GM18868 (cell line): ENCODE measurements at regions not wholly inside any gene's neighbourhood (a gene's known extent, or its start where the extent isn't known, plus 50 kb on each side); places are given as distances from the start of the nearest gene placed in this dataset.

Experiments
- ATAC-seq: cut with Tn5 transposase; IDR thresholded peaks from one replicate; pipeline ENCODE4 v1.9.1; 2021; ENCODE audit warnings: mild to moderate bottlenecking, moderate library complexity; ENCODE audit not compliant: unreplicated experiment

DNA sequence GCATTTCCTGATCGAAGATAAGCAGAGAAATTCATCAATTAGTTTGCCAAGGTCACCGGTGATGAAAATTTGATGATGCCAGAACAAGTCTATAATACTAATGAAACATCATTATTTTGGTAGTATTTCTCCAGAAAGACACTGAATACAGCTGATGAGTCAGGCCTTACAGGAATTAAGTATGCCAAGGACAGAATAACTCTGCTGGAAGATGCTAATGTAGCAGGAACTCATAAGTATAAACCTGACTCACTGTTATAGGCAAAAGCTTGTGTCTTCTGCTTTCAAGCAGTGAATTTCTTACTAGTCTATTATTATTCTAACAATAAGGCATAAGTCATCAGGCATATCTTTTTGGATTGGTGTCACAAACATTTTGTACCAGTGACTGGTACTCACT lies 1825.1 kb upstream of the IGFBP7 start:
- ATAC-seq: no peak

DNA sequence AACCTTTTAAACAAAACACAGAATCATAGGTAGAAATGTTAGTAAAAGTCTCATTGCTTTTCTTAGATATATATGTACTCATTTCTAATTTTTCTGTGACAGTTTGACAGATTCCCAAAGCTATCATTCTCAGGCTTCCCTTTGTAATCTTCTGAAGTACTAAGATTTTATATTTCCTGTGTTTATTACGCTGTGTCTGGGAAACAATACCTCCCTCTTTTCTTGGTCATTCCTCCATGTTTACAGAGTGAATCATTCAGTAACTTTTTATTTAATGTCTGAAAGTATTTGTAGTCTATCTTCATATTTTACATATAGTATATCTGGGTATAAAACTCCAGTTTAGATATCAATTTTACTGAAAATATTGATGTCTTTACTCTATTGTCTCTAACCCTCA lies 1826.3 kb upstream of the IGFBP7 start:
- no peak for ATAC-seq

DNA sequence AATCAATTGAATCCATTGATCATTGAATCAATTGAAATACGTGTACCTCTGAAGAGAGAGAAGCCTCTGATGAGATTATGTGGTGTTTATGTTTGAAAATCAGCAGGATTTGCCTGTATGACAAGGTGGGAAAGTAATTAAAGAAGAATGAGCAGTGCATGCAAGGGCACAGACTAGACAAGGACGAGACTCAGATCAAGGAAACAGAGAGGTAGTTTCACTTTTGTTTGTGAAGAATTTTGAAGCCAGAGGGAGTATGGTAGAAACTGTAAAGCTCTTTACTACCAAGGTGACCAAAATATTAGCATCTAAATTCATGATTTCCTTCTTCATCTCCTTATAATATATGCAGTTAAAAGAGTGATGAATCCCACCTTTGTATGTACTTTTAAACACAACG lies 1830.0 kb upstream of the IGFBP7 start:
- ATAC-seq: peak; percentile 63

- no peak for ATAC-seq
These were observed 1831.1 kb upstream of the IGFBP7 start for GRCh38 chr4:58941286-58941685.

GRCh38 chr4:58953575-58953974 lies 1843.4 kb upstream of the IGFBP7 start:
- no peak for ATAC-seq

DNA sequence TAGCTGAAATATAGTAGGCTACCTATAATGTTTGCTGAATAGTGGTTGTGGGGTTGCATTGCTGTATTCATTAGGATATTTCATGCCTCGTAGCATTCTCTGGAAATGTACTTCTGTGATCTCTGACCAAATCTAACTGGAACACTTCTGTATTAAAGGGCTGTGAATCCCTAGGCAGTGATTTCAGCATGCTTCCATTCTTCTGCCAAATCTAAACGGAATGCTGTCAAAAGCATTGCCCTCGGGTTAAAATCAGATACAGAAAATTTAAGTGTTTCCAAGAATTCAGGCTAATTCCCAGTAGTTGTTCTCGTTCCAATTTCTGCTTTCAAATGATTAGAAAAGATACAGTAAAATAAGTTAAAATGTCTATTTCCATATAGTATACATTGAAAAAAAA lies 1847.5 kb upstream of the IGFBP7 start:
- no peak for ATAC-seq

- ATAC-seq: peak; percentile 41
These were observed 1851.1 kb upstream of the IGFBP7 start for GRCh38 chr4:58961283-58961682.

DNA sequence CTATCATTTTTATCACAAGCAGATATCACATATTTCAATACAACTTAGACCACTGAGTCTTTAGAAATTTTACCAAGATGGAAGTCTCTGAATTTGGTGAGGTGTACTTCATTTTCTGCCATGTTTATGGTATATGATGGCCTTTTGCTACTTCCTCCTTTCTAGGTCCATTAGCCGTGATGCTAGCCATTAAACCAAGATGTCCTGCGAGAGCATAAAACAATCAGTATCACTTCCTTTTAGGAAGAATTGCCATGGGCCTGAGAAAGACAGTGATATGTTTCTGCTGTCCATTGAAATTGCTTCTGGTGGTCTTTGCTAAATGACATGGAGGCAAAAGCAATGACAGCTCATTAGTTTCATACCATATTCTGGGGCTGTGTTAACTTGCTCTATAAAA lies 1851.7 kb upstream of the IGFBP7 start:
- ATAC-seq: peak; percentile 10

GRCh38 chr4:58962424-58962823 lies 1852.2 kb upstream of the IGFBP7 start:
- peak; percentile 74 for ATAC-seq

- ATAC-seq: no peak
These were observed 1871.6 kb upstream of the IGFBP7 start for GRCh38 chr4:58981828-58982227.

GRCh38 chr4:58983887-58984286 lies 1873.7 kb upstream of the IGFBP7 start:
- no peak for ATAC-seq

DNA sequence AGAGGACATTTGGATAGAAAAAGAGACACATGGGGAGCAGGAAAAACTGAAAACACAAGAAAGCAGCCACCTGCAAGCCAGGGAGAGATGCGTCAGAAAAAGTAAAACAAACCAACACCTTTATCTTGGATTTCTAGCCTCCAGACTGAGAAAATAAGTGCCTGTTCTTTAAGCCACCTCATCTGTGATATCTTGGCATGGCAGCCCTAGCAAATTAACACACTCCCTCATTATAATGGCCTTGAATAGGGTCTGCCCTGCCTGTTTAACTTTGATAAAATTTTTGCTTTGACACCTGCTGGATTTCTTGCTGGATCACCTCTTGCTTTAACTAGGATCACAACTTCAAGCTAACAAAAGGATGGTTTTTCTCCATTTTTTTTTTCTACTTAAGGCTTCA lies 1892.0 kb upstream of the IGFBP7 start:
- ATAC-seq: no peak

- ATAC-seq: no peak
These were observed 1914.1 kb upstream of the IGFBP7 start for GRCh38 chr4:59024257-59024656.

DNA sequence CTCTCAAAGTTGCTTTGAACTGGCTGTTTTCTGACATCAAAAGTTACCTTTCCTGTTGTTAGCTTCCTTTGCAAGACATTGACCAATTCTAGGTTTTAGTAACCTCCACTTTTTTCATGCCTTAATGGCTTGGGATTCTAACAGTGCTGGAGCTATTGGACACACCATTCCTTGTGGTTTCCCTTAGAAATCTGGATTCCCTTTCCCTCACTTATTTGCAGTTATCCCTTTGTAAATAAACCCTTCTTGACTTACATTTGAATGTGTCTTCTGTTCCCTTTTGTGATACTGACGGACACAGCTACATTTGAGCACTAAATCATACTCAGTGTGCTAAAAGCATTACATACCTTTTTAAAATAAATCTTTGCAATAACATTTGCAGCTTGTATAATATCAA lies 1927.6 kb upstream of the IGFBP7 start:
- no peak for ATAC-seq

GRCh38 chr4:59039046-59039445 lies 1928.9 kb upstream of the IGFBP7 start:
- no peak for ATAC-seq

DNA sequence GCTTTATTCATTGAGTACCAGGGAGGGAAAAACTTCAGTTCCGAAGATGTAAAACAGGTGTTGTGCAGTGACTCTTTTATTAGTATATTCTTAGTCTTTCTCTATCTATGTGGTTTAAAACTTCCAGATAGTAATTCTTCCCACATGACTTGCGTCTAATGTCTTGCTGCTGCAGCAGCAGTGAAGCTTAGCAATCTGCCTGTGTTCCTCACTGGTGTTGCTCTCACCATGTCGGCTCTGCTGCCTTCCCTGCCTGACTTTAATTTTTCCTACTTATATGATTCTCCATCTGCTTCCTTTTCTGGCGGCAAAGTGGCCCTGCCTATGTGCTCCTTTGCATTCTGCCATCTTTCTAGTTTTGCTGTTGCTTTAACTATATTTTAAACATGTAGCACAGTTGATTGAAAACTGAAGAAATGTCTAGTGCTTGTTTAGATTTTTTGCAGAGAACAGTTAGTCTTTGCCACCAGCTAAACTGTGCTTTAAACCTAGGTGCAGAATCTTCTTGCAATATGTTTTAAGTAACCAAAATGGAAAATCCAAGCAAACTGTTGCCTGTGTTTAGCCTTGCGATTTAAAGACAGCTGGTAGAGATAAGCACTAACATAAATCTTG lies 1934.2 kb upstream of the IGFBP7 start:
- ATAC-seq: no peak

- ATAC-seq: no peak
These were observed 1943.9 kb upstream of the IGFBP7 start for GRCh38 chr4:59054086-59054485.

DNA sequence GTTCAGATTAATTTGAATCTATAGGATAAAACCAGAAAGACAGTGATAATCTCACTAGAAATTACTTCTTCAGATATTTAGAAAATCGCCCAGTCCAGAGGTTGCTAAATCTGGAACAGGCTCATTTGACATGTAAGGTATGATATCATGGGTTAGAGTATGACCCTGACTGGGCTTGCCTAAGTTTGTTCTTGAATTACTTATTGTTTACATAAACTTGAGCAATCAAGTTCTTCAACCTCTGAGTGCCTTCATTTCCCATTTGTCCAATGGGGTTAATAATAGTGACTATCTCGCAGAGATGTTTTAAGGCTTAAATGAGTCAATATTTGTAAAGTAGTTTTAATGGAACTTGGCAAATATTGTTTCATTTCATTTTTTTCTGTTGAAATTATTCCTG lies 1947.6 kb upstream of the IGFBP7 start:
- ATAC-seq: no peak

GRCh38 chr4:59058543-59058942 lies 1948.4 kb upstream of the IGFBP7 start:
- ATAC-seq: no peak

DNA sequence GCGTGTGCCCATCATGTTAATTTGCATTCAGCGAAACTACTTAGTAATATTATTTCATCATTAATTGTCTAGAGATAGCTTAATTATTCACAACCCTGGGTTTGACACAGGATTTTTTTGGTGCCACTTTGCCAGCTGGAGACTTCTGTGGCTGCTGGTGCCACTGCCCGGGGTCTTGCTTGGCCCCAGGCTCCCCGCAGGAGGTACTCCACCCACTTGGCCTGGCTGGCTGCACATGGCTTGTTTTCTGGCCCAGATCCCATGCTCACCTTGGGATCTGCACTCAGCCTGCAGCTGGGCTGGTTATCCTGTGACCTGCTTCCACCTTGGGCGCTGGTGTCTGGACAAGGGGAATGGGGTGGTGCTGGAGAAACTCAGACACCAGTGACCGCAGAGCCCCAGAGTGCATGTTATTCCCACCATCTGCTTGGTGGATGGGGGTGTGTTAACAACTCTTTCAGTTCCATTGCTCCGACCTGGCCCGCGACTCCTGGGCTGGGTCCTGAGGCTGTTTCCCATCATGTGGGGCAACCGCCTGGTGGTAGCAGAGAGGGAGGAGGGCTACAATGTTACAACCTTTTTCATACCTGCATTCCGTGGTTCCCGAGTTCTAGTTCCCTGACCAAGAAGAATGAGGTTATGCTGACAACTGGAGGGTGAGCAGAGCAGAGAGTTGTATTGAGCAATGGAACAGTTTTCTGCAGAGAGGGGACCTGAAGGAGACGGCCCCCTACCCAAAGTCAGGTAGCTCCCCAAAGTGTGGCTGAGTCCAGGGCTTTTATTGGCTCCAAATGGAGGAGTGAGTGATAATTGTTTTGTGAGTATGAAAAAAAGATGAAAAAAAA lies 1950.0 kb upstream of the IGFBP7 start:
- no peak for ATAC-seq

DNA sequence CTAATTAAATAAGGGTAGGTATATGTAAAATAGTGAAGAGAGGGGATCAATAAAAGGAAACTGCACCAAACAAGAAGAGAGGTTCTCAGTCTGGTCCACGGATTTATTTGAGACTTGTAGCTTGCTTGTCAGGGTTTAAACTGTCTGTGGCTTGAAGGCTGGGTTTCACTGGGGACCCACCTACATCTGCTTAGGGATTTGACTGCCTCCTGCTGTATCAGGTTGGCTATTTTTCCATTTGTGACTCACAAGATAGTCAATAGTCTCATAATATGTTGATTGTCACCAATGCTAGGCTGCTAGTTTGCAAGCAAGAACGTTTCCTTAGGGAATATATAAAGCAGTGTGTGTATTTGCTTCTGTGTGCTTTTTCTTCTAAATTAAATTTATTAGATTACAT lies 1950.7 kb upstream of the IGFBP7 start:
- ATAC-seq: no peak

GRCh38 chr4:59063015-59063720 lies 1953.0 kb upstream of the IGFBP7 start:
- ATAC-seq: no peak
